ENCODE measurements at regions not wholly inside any gene's neighbourhood (a gene's known extent, or its start where the extent isn't known, plus 50 kb on each side); places are given as distances from the start of the nearest gene placed in this dataset.

GRCh38 chr2:66217039-66217585, 217.8 kb upstream of the MEIS1 start:
- Histone ChIP-seq H3K27ac (no peak overlapping the region), H3K4me3 (no peak overlapping the region)
- TF ChIP-seq CTCF (IDR thresholded peaks at IDR 0.05): no peak
- DNase-seq (ENCODE audit: low spot score): no peak

- TF ChIP-seq CTCF (IDR thresholded peaks at IDR 0.05): no peak
These were observed 222.2 kb upstream of the MEIS1 start for GRCh38 chr2:66212749-66213148.

GRCh38 chr2:66202586-66202985, 232.3 kb upstream of the MEIS1 start:
- no peak for TF ChIP-seq CTCF (IDR thresholded peaks at IDR 0.05)
- no peak for DNase-seq (ENCODE audit: low spot score)
- no peak overlapping the region for H3K4me3 ChIP-seq
- H3K27ac ChIP-seq: no peak overlapping the region

More at GRCh38 chr2:66212749-66213148, 222.2 kb upstream of the MEIS1 start:
- no peak overlapping the region for H3K4me3 ChIP-seq
- no peak for DNase-seq (ENCODE audit: low spot score)
- no peak overlapping the region for H3K27ac ChIP-seq

- no peak overlapping the region for H3K27ac ChIP-seq
- no peak overlapping the region for H3K4me3 ChIP-seq
- no peak for TF ChIP-seq CTCF (IDR thresholded peaks at IDR 0.05)
- no peak for DNase-seq (ENCODE audit: low spot score)
These were observed 233.7 kb upstream of the MEIS1 start for GRCh38 chr2:66201242-66201641.

- Histone ChIP-seq H3K27ac (no peak overlapping the region), H3K4me3 (no peak overlapping the region)
- no peak for DNase-seq (ENCODE audit: low spot score)
- no peak for TF ChIP-seq CTCF (IDR thresholded peaks at IDR 0.05)
These were observed 236.1 kb upstream of the MEIS1 start for GRCh38 chr2:66198873-66199272.

GRCh38 chr2:66192888-66193287, 242.0 kb upstream of the MEIS1 start:
- DNase-seq (ENCODE audit: low spot score): no peak
- Histone ChIP-seq H3K4me3 (no peak overlapping the region), H3K27ac (no peak overlapping the region)
- no peak for TF ChIP-seq CTCF (IDR thresholded peaks at IDR 0.05)

GRCh38 chr2:66191311-66191710, 243.6 kb upstream of the MEIS1 start:
- no peak overlapping the region for H3K4me3 ChIP-seq
- no peak overlapping the region for H3K27ac ChIP-seq
- TF ChIP-seq CTCF (IDR thresholded peaks at IDR 0.05): no peak
- no peak for DNase-seq (ENCODE audit: low spot score)

Measured in coronary artery (tissue), 2 donors.